NCI-H1436 (cell line): ENCODE measurements at regions not wholly inside any gene's neighbourhood (a gene's known extent, or its start where the extent isn't known, plus 50 kb on each side); places are given as distances from the start of the nearest gene placed in this dataset.

Experiments
- DNase-seq: peaks from one replicate; lab custom pipeline; 2025; lab: John Stamatoyannopoulos, UW

- no peak for DNase-seq
These were observed 103.3 kb upstream of the EPHA5 start for GRCh38 chr4:65773636-65774035.

- DNase-seq = no peak
These were observed 77.1 kb upstream of the EPHA5 start for GRCh38 chr4:65747386-65747785.

GRCh38 chr4:65738134-65738533 lies 67.8 kb upstream of the EPHA5 start:
- DNase-seq = no peak

- no peak for DNase-seq
These were observed 67.4 kb upstream of the EPHA5 start for GRCh38 chr4:65737672-65738071.

GRCh38 chr4:65724973-65725372 lies 54.7 kb upstream of the EPHA5 start:
- DNase-seq = no peak
